Urinary bladder (tissue), 3 donors: ENCODE measurements at regions not wholly inside any gene's neighbourhood (a gene's known extent, or its start where the extent isn't known, plus 50 kb on each side); places are given as distances from the start of the nearest gene placed in this dataset.
A peak's percentile ranks its signal among the peaks of the same experiment; 100 is the strongest.

Experiments
- DNase-seq: peaks from one replicate; pipeline ENCODE4 v3.0.0-alpha.2; 2015; ENCODE audit errors: extremely low spot score
- H3K27ac ChIP-seq: one replicate; pipeline ENCODE4 v1.5.1; 2013; ENCODE audit warnings: low read depth, mild to moderate bottlenecking, moderate library complexity
- H3K36me3 ChIP-seq: one replicate; pipeline ENCODE4 v1.6.1; 2013; ENCODE audit warnings: mild to moderate bottlenecking, moderate library complexity; ENCODE audit not compliant: insufficient read depth
- H3K4me1 ChIP-seq: one replicate; pipeline ENCODE4 v1.6.1; 2013; ENCODE audit warnings: mild to moderate bottlenecking, moderate library complexity; ENCODE audit not compliant: insufficient read depth
- H3K4me3 ChIP-seq: one replicate; pipeline ENCODE4 v1.5.1; 2013; ENCODE audit warnings: low read depth, low read length
- WGBS: extraction: QIAGEN DNeasy Blood & Tissue Kit; methylation state at CpG from one replicate; pipeline ENCODE4 v1.1.7; 2013; 5-methylcytosine and 5-hydroxymethylcytosine counted together
- donor health status: healthy with polysubstance abuse.
- donor health status: healthy.

DNA sequence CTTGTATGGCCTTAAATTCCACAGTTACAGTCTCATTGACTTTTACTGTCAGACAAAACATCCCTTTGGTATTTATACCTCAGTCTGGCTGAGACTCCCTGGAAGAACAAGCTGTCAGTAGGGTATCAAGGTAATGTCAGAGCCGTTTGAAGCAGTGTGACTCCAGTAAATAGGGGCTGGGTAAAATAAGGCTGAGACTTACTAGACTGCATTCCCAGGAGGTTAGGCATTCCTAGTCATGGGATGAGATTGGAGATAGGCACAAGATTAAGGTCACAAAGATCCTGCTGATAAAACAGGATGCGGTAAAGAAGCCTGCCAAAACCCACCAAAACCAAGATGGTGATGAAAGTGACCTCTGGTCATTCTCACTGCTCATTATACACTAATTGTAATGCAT, 219.5 kb upstream of the SKOR2 start:
- Histone ChIP-seq H3K4me1 (no peaks in the 10 kb centered on the region), H3K27ac (no peak overlapping the region), H3K4me3 (no peak overlapping the region), H3K36me3 (no peaks in the 10 kb centered on the region)
- no peak for DNase-seq
- 48% methylated on average over 2 of the region's 2 CpGs for WGBS

DNA sequence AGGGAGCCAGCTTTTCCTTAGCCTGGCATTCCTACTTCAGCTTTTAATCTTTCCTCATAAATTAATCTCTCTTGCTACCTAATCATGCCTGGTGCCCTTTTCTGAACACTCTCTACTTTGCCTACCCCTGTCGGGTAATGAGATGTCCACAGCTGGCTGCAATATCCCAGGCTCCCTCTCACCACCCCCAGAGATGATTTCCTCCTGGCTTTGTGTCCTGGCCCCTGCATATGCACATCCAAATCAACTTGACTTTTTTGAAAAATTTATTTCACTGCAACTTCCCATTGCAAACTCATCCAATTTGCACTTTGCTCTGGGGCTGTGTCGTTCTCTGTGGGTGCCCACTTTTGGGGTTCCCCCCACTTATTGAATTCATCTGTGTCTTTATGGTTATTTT, 218.1 kb upstream of the SKOR2 start:
- H3K4me3 ChIP-seq, result no peak overlapping the region
- WGBS, result 52% methylated on average over 2 of the region's 2 CpGs
- no peaks in the 10 kb centered on the region for H3K4me1 ChIP-seq
- DNase-seq, result no peak
- no peak overlapping the region for H3K27ac ChIP-seq
- H3K36me3 ChIP-seq, result no peaks in the 10 kb centered on the region

DNA sequence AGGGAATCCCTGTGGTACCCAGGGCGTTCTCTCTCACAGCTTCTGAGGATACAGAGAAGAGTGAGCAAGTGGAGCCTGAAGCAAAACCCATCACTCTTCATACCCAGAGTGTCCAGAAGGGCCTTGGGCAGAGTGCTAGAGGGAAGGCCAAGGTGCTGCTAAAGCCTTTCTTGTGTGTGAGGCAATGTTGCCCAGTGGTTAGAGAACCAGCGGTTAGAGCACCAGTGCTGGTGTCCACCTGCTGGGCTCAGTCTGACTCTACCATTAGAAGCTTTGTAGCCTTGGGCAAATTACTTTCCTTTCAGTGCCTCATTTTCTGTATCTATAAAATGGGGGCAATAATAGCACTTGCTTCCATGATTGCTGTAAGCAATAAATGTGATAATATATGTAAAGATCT, 210.5 kb upstream of the SKOR2 start:
- no peak overlapping the region for H3K27ac ChIP-seq

DNA sequence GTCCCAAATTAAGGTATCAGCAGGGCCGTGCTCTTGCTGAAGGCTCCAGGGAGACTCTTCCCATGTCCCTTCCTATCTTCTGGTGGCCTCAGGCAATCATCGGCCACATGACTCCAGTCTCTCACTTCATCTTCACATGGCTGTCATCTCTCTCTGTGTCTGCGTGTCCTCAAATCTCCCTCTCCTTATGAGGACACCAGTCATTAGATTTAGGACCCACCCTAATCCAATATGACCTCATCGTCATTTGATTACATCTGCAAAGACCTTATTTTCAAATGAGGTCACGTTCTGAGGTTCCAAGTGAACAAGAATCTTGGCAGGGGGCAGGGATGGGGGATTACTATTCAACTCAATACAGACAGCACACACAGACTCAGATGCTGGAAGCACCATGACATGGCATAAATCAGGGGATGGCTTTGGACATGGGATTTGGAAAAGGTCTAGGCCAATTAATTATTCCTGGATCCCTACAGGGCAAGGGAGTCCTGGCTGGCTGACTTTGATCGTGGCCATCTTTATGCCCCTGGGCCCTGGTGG, 210.0 kb upstream of the SKOR2 start:
- Histone ChIP-seq H3K27ac (no peak overlapping the region), H3K4me1 (no peaks in the 10 kb centered on the region), H3K4me3 (no peak overlapping the region), H3K36me3 (no peaks in the 10 kb centered on the region)
- WGBS, result 71% methylated on average over 6 of the region's 6 CpGs
- DNase-seq, result no peak

More for the DNA sequence above, 210.5 kb upstream of the SKOR2 start:
- WGBS, result 91% methylated on average over 2 of the region's 2 CpGs
- no peak overlapping the region for H3K4me3 ChIP-seq
- DNase-seq, result no peak
- no peaks in the 10 kb centered on the region for H3K4me1 ChIP-seq
- no peaks in the 10 kb centered on the region for H3K36me3 ChIP-seq

DNA sequence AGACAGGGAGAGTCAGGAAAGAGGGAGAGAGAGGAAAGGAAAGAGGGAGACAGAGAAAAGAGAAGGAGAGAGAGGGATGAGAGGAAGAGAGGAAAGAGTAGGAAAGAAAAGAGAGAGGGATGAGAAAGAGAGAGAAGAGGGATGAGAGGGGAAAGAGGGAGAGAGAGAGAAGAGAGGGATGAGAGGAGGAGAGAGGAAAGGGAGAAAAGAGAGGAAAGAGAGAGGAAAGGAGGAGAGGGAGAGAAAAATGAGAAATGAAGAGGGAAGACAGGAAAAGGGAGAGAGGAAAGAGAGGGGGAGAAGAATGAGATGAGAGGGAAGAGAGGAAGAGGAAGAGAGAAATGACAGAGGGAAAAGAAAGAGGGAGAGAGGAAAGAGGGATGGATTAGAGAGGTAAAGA, 207.0 kb upstream of the SKOR2 start:
- Histone ChIP-seq H3K4me3 (no peak overlapping the region), H3K27ac (no peak overlapping the region), H3K4me1 (no peaks in the 10 kb centered on the region), H3K36me3 (no peaks in the 10 kb centered on the region)
- no peak for DNase-seq

DNA sequence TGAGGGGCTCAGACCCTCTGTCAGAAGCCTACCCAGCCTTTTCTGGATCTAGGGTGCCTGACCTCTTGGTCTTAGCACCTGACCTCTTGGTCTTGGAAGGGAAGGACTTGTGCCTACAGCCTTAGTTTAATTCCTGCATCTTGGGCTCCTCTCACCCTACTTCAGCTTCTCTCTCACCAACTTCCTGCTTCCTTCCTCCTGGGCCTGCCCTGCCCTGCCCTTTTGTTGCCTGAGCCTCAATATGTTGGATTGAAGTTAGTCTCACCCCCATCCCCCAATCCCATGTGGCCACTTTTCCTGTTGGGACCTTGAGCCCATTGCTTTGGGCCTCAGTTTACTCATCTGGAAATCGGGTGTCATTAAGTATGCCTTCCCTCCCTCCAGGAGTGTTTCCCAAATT, 206.2 kb upstream of the SKOR2 start:
- 79% methylated on average over 1 of the region's 1 CpG for WGBS

DNA sequence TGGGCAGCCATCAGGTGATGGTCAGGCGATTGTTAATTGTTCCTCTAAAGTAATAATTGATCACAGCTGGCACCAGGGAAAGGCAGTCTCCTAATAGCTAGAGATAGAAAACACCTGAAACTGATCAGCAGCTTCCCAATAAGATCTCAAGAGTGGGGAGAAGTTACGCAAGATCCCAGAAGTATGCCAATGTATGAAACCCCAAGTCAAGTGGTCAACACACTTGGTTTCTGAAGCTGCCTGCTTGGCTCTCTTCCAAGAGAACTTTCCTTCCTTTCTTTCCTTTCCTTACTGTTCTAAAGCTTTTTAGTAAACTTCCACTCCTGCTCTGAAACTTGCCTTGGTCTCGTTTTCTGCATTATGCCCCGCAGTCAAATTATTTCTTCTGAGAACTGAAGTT, 201.6 kb upstream of the SKOR2 start:
- Histone ChIP-seq H3K27ac (no peak overlapping the region), H3K36me3 (no peaks in the 10 kb centered on the region), H3K4me1 (no peaks in the 10 kb centered on the region), H3K4me3 (no peak overlapping the region)
- WGBS, result 82% methylated on average over 4 of the region's 4 CpGs
- DNase-seq, result no peak

More for the DNA sequence above, 206.2 kb upstream of the SKOR2 start:
- no peaks in the 10 kb centered on the region for H3K4me1 ChIP-seq
- no peak overlapping the region for H3K27ac ChIP-seq
- H3K4me3 ChIP-seq, result no peak overlapping the region
- H3K36me3 ChIP-seq, result no peaks in the 10 kb centered on the region
- DNase-seq, result no peak

DNA sequence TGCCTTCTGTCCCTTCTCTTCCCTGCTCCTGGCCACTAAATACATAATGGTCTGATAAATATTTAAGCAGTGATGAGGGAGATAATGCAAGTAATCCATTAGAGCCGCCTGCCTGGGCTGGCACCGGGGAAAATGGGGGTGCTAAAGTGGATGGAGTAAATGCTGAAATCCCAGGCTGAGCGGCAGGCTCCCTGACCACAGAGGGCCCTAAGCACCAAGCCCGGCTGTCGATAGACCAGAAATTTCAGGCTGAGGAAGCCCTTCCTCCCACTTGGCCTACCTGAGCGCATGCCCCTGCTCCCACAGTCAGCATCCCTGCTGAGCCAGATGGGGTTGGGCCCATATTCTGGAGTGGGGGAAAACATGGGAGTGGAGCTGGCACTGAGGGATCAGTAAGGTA, 197.5 kb upstream of the SKOR2 start:
- Histone ChIP-seq H3K36me3 (no peaks in the 10 kb centered on the region), H3K4me1 (no peaks in the 10 kb centered on the region), H3K27ac (no peak overlapping the region), H3K4me3 (no peak overlapping the region)
- 60% methylated on average over 6 of the region's 6 CpGs for WGBS
- no peak for DNase-seq

DNA sequence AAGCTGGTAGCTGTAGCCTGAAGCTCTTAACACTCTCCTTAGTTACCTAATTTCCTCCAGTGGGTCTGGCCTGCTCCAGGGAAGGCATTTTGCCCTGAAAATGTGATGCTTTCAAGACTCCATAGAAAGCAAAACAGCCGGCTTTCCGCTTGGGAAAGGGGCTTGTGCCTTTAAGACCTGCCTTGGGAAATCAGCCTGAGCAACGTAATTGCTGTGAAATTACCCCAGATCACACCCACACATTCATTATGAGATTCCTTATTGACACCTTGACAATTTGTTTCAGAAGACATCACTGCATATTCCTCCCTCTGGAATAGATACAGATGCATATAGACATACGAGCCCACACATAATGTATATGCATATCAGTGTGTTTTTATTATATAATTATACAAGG, 190.5 kb upstream of the SKOR2 start:
- Histone ChIP-seq H3K36me3 (no peaks in the 10 kb centered on the region), H3K4me1 (no peaks in the 10 kb centered on the region), H3K27ac (no peak overlapping the region), H3K4me3 (no peak overlapping the region)
- DNase-seq, result no peak
- 41% methylated on average over 4 of the region's 4 CpGs for WGBS

DNA sequence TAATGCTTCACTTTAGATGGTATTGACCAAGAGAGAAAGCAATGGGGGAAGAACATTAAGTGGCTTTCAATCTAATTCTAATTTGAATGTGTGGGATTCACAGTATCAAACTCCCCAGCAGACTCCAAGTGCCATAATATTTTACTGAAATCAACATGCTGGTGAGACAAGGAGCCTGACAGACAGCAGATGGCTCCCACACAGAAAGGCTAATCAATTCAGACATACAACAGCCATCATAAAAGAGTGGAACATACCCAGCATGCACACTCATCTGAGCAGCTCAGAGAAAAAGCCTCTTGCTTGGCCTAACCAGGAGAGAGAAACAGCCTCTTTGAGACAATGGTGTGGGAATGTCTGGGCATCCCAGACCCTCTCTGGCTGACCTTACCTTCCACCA, 186.5 kb upstream of the SKOR2 start:
- Histone ChIP-seq H3K36me3 (no peaks in the 10 kb centered on the region), H3K4me1 (no peaks in the 10 kb centered on the region), H3K4me3 (no peak overlapping the region), H3K27ac (no peak overlapping the region)
- DNase-seq, result no peak

DNA sequence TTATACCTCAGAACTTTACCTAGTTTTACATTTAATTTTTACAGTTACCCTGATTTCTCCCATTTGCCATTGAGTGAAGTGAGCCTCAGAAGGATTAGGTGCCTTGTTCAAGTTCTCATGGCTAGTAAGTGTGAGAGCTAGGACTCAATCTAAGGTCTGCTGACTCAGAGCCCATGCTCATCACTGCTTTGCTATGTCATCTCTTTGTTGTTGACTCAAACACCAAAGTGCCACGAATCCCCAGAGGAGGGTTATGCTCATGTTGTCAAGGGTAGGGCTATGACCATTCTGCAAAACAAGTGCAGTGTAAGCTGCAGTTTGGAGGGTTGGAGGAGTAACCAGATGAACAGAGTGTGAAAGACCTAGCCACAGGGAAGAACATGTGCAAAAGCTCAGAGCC, 185.4 kb upstream of the SKOR2 start:
- no peak overlapping the region for H3K27ac ChIP-seq
- H3K4me3 ChIP-seq, result no peak overlapping the region
- no peaks in the 10 kb centered on the region for H3K36me3 ChIP-seq
- no peak for DNase-seq
- 61% methylated on average over 1 of the region's 1 CpG for WGBS
- no peaks in the 10 kb centered on the region for H3K4me1 ChIP-seq

DNA sequence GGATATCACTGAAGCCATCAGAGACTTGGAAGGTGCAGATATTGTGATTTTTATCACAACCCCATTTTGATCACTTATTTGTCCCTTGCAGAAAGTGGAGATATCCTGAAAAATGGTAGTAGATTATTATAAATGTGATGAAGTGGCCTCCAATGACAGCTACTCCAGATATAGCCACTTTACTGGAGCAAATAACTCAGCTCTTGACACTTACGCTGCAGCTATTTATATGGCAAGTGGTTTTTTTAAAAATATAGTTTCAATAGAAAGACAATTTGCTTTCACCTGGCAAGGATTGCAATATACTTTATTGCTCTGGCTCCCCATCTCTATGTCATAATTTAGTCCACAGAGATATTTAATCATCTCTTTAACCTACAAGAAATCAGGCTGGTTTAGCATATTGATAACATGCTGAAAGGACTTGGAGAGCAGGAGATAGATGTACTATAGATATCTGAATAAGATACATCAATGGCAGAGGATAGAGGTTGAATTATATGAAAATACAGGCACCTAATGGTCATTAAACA, 182.8 kb upstream of the SKOR2 start:
- no peaks in the 10 kb centered on the region for H3K36me3 ChIP-seq
- DNase-seq, result no peak
- no peaks in the 10 kb centered on the region for H3K4me1 ChIP-seq
- H3K27ac ChIP-seq, result no peak overlapping the region
- H3K4me3 ChIP-seq, result no peak overlapping the region
- 86% methylated on average over 1 of the region's 1 CpG for WGBS

DNA sequence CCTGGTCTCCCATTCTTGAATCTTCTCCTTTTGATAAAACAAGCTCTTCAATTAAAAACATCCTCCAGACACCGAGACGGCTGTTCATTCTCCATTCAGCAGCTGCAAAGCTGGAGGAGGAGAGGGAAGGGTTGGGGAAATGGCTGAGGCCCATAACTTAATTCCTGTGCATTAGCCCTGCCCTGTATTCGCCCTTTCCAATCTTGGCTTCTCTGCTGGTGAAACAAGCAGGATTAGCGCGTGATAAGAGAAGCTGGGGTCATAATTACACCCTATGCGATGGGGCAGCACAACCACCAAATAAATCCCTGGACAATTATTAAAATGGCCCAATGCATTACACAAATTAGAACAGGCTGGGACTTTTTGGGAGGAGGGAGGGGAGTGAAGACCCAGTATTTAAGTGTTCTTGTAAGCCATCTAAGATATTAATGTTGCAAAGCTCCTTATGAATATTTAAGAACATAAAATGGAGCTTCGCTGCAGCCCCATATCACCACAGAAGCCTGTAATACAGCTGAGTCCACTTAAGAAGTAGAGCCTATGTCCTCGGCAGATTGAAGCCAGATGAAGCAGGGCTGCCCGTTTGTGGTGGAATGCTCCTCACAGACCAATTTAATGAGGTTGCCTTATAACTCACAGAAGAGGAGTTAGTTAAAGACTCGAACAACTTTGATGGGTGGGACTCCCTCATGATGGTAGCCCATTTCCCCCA, 176.6 kb upstream of the SKOR2 start:
- H3K4me1 ChIP-seq, result no peaks in the 10 kb centered on the region
- H3K4me3 ChIP-seq, result no peak overlapping the region
- DNase-seq, result peak; percentile 15
- H3K36me3 ChIP-seq, result no peaks in the 10 kb centered on the region
- WGBS, result 27% methylated on average over 10 of the region's 10 CpGs
- no peak overlapping the region for H3K27ac ChIP-seq

DNA sequence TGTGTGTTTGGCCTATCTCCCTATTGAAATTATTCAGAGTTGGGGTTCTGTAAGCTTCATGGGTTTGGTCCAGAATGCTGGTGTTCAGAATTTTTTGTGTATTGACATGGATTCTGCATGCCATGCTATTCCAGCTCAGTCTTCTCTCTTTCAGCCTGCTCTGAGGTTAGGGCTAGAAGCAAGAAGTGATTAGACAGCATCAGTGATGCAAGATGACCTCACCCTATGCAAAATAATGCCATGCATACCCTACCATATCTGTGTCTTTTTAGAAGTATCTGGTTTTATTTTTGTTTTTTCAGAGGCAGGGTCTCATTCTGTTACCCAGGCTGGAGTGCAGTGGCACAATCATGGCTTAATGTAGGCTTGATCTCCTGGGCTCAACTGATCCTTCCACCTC, 175.6 kb upstream of the SKOR2 start:
- no peak overlapping the region for H3K4me3 ChIP-seq
- DNase-seq, result no peak
- H3K4me1 ChIP-seq, result no peaks in the 10 kb centered on the region
- H3K36me3 ChIP-seq, result no peaks in the 10 kb centered on the region
- H3K27ac ChIP-seq, result no peak overlapping the region

DNA sequence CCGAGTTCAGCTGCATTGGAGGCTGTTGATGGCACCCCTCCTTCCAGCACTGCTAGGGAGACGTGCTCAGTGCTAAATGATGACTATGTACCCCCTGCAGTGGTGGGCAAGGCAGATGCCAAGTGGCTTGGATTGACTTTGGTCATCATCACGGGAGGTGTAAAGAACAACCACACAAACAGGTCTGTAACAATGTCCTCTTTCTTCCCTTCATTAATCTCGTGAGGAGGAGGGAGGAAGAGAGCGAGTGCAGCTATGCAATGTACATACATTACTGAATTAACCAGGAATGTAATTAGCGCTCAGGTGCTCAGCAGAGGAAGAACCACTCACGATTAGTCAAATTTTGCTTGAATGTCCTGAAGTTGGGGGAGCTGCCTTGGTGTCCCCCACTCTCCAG, 173.9 kb upstream of the SKOR2 start:
- H3K27ac ChIP-seq, result no peak overlapping the region
- no peaks in the 10 kb centered on the region for H3K36me3 ChIP-seq
- no peak for DNase-seq
- no peaks in the 10 kb centered on the region for H3K4me1 ChIP-seq
- H3K4me3 ChIP-seq, result no peak overlapping the region
- WGBS, result 87% methylated on average over 7 of the region's 7 CpGs
